Nephron (organoid): ENCODE measurements at regions not wholly inside any gene's neighbourhood (a gene's known extent, or its start where the extent isn't known, plus 50 kb on each side); places are given as distances from the start of the nearest gene placed in this dataset.

ENCODE experiments used
- H3K27ac Mint-ChIP-seq, 3 experiments: 2 replicates each; pipeline ENCODE4 v1.8.0; 2020; ENCODE audit warnings: mixed read lengths in 3 of 3, mild to moderate bottlenecking in 2 of 3, moderate library complexity in 1 of 3
- H3K27me3 Mint-ChIP-seq: 2 replicates; pipeline ENCODE4 v1.8.0; 2021; ENCODE audit warnings: low read depth, mild to moderate bottlenecking, moderate library complexity, mixed read lengths
- H3K36me3 Mint-ChIP-seq: 2 replicates; pipeline ENCODE4 v1.8.0; 2020; ENCODE audit warnings: low read depth, mixed read lengths
- H3K4me1 Mint-ChIP-seq: 2 replicates; pipeline ENCODE4 v1.8.0; 2020; ENCODE audit warnings: mixed read lengths
- H3K4me3 Mint-ChIP-seq, 3 experiments: 2 replicates each; pipeline ENCODE4 v1.8.0; 2020; ENCODE audit warnings: mild to moderate bottlenecking in 3 of 3, mixed read lengths in 3 of 3, moderate library complexity in 2 of 3
- H3K9me3 Mint-ChIP-seq: 2 replicates; pipeline ENCODE4 v1.8.0; 2020; ENCODE audit warnings: mixed read lengths
- TF ChIP-seq, protein P1 (sequence below), 3 experiments: fragments of 200-600 bp; sonication (generic); IDR thresholded peaks; one replicate each; pipeline ENCODE4 v1.5.0; 2021; ENCODE audit warnings: antibody characterized with exemption in 3 of 3; ENCODE audit not compliant: unreplicated experiment in 3 of 3

- TF ChIP-seq, protein P1, sequence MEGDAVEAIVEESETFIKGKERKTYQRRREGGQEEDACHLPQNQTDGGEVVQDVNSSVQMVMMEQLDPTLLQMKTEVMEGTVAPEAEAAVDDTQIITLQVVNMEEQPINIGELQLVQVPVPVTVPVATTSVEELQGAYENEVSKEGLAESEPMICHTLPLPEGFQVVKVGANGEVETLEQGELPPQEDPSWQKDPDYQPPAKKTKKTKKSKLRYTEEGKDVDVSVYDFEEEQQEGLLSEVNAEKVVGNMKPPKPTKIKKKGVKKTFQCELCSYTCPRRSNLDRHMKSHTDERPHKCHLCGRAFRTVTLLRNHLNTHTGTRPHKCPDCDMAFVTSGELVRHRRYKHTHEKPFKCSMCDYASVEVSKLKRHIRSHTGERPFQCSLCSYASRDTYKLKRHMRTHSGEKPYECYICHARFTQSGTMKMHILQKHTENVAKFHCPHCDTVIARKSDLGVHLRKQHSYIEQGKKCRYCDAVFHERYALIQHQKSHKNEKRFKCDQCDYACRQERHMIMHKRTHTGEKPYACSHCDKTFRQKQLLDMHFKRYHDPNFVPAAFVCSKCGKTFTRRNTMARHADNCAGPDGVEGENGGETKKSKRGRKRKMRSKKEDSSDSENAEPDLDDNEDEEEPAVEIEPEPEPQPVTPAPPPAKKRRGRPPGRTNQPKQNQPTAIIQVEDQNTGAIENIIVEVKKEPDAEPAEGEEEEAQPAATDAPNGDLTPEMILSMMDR (IDR thresholded peaks at IDR 0.05; ENCODE audit: unreplicated experiment in 3 of 3): no peak
- Mint-ChIP-seq H3K9me3 (no peaks in the 10 kb centered on the region), H3K4me3 (no peak overlapping the region), H3K36me3 (no peaks in the 10 kb centered on the region), H3K27ac (peak overlapping the region; percentile 26 to 81 (median 73)), H3K27me3 (peaks cover 3% of the 10 kb centered on the region), H3K4me1 (peaks cover 6% of the 10 kb centered on the region)
Measured at GRCh38 chr5:8234179-8234770, 365.3 kb downstream of the MTRR start.

GRCh38 chr5:8238080-8238479, 369.1 kb downstream of the MTRR start:
- Mint-ChIP-seq H3K9me3 (no peaks in the 10 kb centered on the region), H3K36me3 (no peaks in the 10 kb centered on the region), H3K4me3 (no peak overlapping the region), H3K4me1 (peaks cover 12% of the 10 kb centered on the region), H3K27me3 (no peaks in the 10 kb centered on the region), H3K27ac (no peak overlapping the region)
- TF ChIP-seq, protein P1 (IDR thresholded peaks at IDR 0.05; ENCODE audit: unreplicated experiment in 3 of 3): no peak

DNA sequence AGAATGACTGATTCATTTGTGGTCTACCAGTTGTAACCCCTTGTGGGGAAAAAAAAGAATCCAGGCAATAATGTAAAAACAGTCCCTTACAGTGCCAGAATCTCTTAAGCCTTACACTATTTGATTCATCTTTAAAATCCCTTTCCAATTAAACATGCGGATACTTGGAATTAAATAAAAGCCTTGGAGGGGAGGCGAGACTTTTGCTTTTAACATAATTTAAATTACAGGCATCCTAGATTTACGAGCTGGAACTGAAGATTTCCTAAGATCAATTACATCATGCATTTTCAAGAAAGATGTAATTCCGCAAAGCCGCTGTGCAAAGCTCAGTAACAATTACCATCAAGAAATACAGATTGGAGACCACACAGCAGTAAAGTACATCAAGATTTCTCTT, 370.2 kb downstream of the MTRR start:
- TF ChIP-seq, protein P1 (IDR thresholded peaks at IDR 0.05; ENCODE audit: unreplicated experiment in 3 of 3): no peak
- H3K4me1 Mint-ChIP-seq: peaks cover 12% of the 10 kb centered on the region
- H3K27ac Mint-ChIP-seq: peak overlapping the region in 2 of 3 experiments; percentile 69 to 70
- no peak overlapping the region for H3K4me3 Mint-ChIP-seq
- no peaks in the 10 kb centered on the region for H3K9me3 Mint-ChIP-seq
- H3K36me3 Mint-ChIP-seq: no peaks in the 10 kb centered on the region
- no peaks in the 10 kb centered on the region for H3K27me3 Mint-ChIP-seq

DNA sequence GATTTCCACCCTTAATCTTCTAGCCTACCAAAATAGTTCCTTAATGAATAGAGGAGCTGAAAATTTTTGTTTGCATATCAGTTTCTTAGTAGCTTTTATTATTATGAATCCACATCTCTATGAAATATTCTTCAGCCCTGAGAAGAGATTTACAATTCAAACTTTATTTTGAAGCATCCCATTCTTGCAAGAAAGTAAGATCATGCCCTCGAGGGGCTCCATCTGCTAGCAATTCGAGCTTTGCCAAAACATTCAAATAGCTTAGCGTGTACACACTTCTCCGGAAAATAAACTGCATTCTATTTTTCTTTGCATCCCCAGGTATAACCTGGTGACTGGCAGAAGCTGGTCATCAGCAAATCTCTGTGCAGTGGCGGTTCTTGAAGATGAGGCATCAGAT, 370.7 kb downstream of the MTRR start:
- Mint-ChIP-seq H3K36me3 (no peaks in the 10 kb centered on the region), H3K4me3 (no peak overlapping the region), H3K27me3 (no peaks in the 10 kb centered on the region), H3K4me1 (peaks cover 12% of the 10 kb centered on the region), H3K27ac (peak overlapping the region in 2 of 3 experiments; percentile 69 to 70), H3K9me3 (no peaks in the 10 kb centered on the region)
- TF ChIP-seq, protein P1 (IDR thresholded peaks at IDR 0.05; ENCODE audit: unreplicated experiment in 3 of 3): no peak

DNA sequence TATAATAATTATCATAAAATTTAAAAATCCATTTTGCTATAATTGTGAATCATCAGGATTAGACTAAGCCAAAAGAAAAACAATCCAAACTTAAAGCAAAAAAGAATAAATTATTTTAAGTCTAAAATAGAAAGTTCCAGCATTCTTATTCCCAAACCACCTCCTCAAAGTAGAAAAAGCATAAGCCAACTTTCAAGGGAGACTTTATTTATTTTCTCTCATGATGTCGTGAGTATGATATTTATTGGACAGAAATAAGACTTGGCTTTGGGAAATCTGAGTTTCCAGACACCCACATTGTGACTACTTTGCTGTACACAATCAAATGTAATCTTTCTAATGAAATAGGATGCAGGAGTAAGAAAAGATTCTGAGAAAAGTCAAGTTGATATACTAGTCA, 372.1 kb downstream of the MTRR start:
- TF ChIP-seq, protein P1 (IDR thresholded peaks at IDR 0.05; ENCODE audit: unreplicated experiment in 3 of 3): no peak
- H3K9me3 Mint-ChIP-seq: no peaks in the 10 kb centered on the region
- no peaks in the 10 kb centered on the region for H3K36me3 Mint-ChIP-seq
- H3K27me3 Mint-ChIP-seq: no peaks in the 10 kb centered on the region
- no peak overlapping the region for H3K4me3 Mint-ChIP-seq
- peak overlapping the region in 2 of 3 experiments; percentile 1 to 2 for H3K27ac Mint-ChIP-seq
- peaks cover 12% of the 10 kb centered on the region for H3K4me1 Mint-ChIP-seq

GRCh38 chr5:8241558-8241957, 372.6 kb downstream of the MTRR start:
- peaks cover 12% of the 10 kb centered on the region for H3K4me1 Mint-ChIP-seq
- no peak overlapping the region for H3K4me3 Mint-ChIP-seq
- no peaks in the 10 kb centered on the region for H3K27me3 Mint-ChIP-seq
- peak overlapping the region in 2 of 3 experiments; percentile 1 to 2 for H3K27ac Mint-ChIP-seq
- TF ChIP-seq, protein P1 (IDR thresholded peaks at IDR 0.05; ENCODE audit: unreplicated experiment in 3 of 3): no peak
- no peaks in the 10 kb centered on the region for H3K9me3 Mint-ChIP-seq
- H3K36me3 Mint-ChIP-seq: no peaks in the 10 kb centered on the region
